IMR-90 (cell line): ENCODE measurements at regions not wholly inside any gene's neighbourhood (a gene's known extent, or its start where the extent isn't known, plus 50 kb on each side); places are given as distances from the start of the nearest gene placed in this dataset.

Experiments
- ATAC-seq: fragments of 200-7000 bp; cut with Tn5 transposase; 2 replicates; pipeline ENCODE4 v1.9.1; 2020; ENCODE audit warnings: low read depth, mild to moderate bottlenecking, moderate library complexity
- BruUV-seq: library from RNA; stranded (reverse); fragments of 400-500 nt; replicated peaks from 2 replicates; lab custom pipeline; 2021; lab: Mats Ljungman, UMichigan
- CTCF ChIA-PET: fragments of 300-600 bp; formaldehyde crosslinking; extraction: SDS; loops from one replicate; lab custom pipeline; 2021; ENCODE audit warnings: antibody characterized with exemption; lab: Yijun Ruan, JAX
- POLR2A ChIA-PET: fragments of 300-600 bp; sonication (Branson Sonifier 250); formaldehyde crosslinking; loops from one replicate; lab custom pipeline; 2022; ENCODE audit warnings: antibody characterized with exemption; ENCODE audit not compliant: unreplicated experiment; lab: Charles Lee
- DNase-seq: peaks from one replicate; pipeline ENCODE4 v3.0.0; 2013
- H2AFZ ChIP-seq: replicated peaks from 2 replicates; pipeline ENCODE3; 2013; ENCODE audit warnings: low read length, mild to moderate bottlenecking; ENCODE audit not compliant: poor library complexity
- H2AK5ac ChIP-seq: 2 replicates; pipeline ENCODE4 v1.6.1; 2013; ENCODE audit warnings: low read depth, low read length, inconsistent platforms
- H2AK9ac ChIP-seq: replicated peaks from 2 replicates; pipeline ENCODE3; 2013; ENCODE audit warnings: mild to moderate bottlenecking, low read depth, low read length, moderate library complexity; ENCODE audit not compliant: poor library complexity
- H2BK120ac ChIP-seq: 2 replicates; pipeline ENCODE4 v1.6.1; 2013; ENCODE audit warnings: low read depth, low read length, inconsistent platforms
- H2BK15ac ChIP-seq: 3 replicates; pipeline ENCODE4 v1.6.1; 2013; ENCODE audit warnings: low read depth, low read length, inconsistent platforms
- H2BK20ac ChIP-seq: 2 replicates; pipeline ENCODE4 v1.6.1; 2013; ENCODE audit warnings: low read depth, mild to moderate bottlenecking, inconsistent platforms, low read length, moderate library complexity
- H2BK5ac ChIP-seq: 2 replicates; pipeline ENCODE4 v1.6.1; 2013; ENCODE audit warnings: mild to moderate bottlenecking, low read depth, low read length, inconsistent platforms; ENCODE audit not compliant: poor library complexity, severe bottlenecking
- H3K14ac ChIP-seq: replicated peaks from 2 replicates; pipeline ENCODE4 v1.6.1; 2013; ENCODE audit warnings: low read depth, low read length, inconsistent platforms
- H3K18ac ChIP-seq: 2 replicates; pipeline ENCODE4 v1.6.1; 2013; ENCODE audit warnings: low read depth, low read length, control low read depth
- H3K23ac ChIP-seq: 2 replicates; pipeline ENCODE4 v1.6.1; 2013; ENCODE audit warnings: low read depth, low read length, inconsistent platforms
- H3K27ac ChIP-seq: 2 replicates; pipeline ENCODE4 v1.5.1; 2013; ENCODE audit warnings: mild to moderate bottlenecking, control low read depth, low read length; ENCODE audit not compliant: insufficient read depth
- H3K27me3 ChIP-seq: 2 replicates; pipeline ENCODE4 v1.6.1; 2013; ENCODE audit warnings: low read length; ENCODE audit not compliant: control insufficient read depth, insufficient read depth
- H3K36me3 ChIP-seq: 2 replicates; pipeline ENCODE4 v1.6.1; 2013; ENCODE audit warnings: low read length, mixed read lengths; ENCODE audit not compliant: control insufficient read depth, insufficient read depth
- H3K4ac ChIP-seq: 2 replicates; pipeline ENCODE4 v1.6.1; 2013; ENCODE audit warnings: low read depth, low read length, inconsistent platforms
- H3K4me1 ChIP-seq: 2 replicates; pipeline ENCODE4 v1.6.1; 2013; ENCODE audit warnings: low read length, mixed read lengths; ENCODE audit not compliant: control insufficient read depth, insufficient read depth
- H3K4me2 ChIP-seq: 2 replicates; pipeline ENCODE4 v1.6.1; 2013; ENCODE audit warnings: low read depth, mild to moderate bottlenecking, control low read depth, low read length, moderate library complexity
- H3K4me3 ChIP-seq: 2 replicates; pipeline ENCODE4 v1.5.1; 2013; ENCODE audit warnings: low read depth, mild to moderate bottlenecking, control low read depth, low read length, moderate library complexity; ENCODE audit not compliant: insufficient read depth
- H3K56ac ChIP-seq: 2 replicates; pipeline ENCODE4 v1.6.1; 2013; ENCODE audit warnings: low read length, inconsistent platforms; ENCODE audit not compliant: insufficient read depth; ENCODE audit errors: extremely low read depth
- H3K79me1 ChIP-seq, 2 experiments: 2 replicates each; pipeline ENCODE4 v1.6.1; 2013; ENCODE audit warnings: low read length in 2 of 2, inconsistent platforms in 1 of 2, low read depth in 1 of 2
- H3K9ac ChIP-seq: 2 replicates; pipeline ENCODE4 v1.6.1; 2013; ENCODE audit warnings: low read depth, low read length, control low read depth
- H3K9me1 ChIP-seq: 2 replicates; pipeline ENCODE4 v1.6.1; 2013; ENCODE audit warnings: low read length, inconsistent platforms; ENCODE audit not compliant: insufficient read depth
- H3K9me3 ChIP-seq: 2 replicates; pipeline ENCODE4 v1.6.1; 2013; ENCODE audit warnings: low read length; ENCODE audit not compliant: control insufficient read depth, insufficient read depth
- H4K20me1 ChIP-seq: 2 replicates; pipeline ENCODE4 v1.6.1; 2013; ENCODE audit warnings: low read length, inconsistent platforms; ENCODE audit not compliant: insufficient read depth
- H4K5ac ChIP-seq: 2 replicates; pipeline ENCODE4 v1.6.1; 2013; ENCODE audit warnings: mild to moderate bottlenecking, low read depth, low read length, control low read depth
- H4K8ac ChIP-seq, 2 experiments: 2 replicates each; pipeline ENCODE4 v1.6.1; 2013; ENCODE audit warnings: low read depth in 2 of 2, low read length in 2 of 2, control low read depth in 1 of 2, inconsistent platforms in 1 of 2
- H4K91ac ChIP-seq: 2 replicates; pipeline ENCODE4 v1.6.1; 2013; ENCODE audit warnings: low read depth, low read length, inconsistent platforms; ENCODE audit not compliant: insufficient read depth
- BHLHE40 ChIP-seq: fragments of 150-350 bp; IDR thresholded peaks from 2 replicates; pipeline ENCODE4 v1.6.1; 2016; ENCODE audit warnings: mild to moderate bottlenecking, low read depth, low read length
- CEBPB ChIP-seq: IDR thresholded peaks from 2 replicates; pipeline ENCODE4 v1.6.1; 2012; ENCODE audit warnings: low read depth, low read length, improper control_type of control experiment
- CHD1 ChIP-seq: IDR thresholded peaks from 2 replicates; pipeline ENCODE4 v1.6.1; 2012; ENCODE audit warnings: low read depth, low read length, improper control_type of control experiment
- FOS ChIP-seq: fragments of 150-350 bp; IDR thresholded peaks from 2 replicates; pipeline ENCODE4 v1.6.1; 2016; ENCODE audit warnings: low read depth, low read length
- MAFK ChIP-seq: IDR thresholded peaks from 2 replicates; pipeline ENCODE4 v1.6.1; 2012; ENCODE audit warnings: low read depth, low read length, improper control_type of control experiment
- MAZ ChIP-seq: IDR thresholded peaks from 2 replicates; pipeline ENCODE4 v1.6.1; 2012; ENCODE audit warnings: low read depth, mild to moderate bottlenecking, low read length, improper control_type of control experiment, moderate library complexity, borderline replicate concordance
- MXI1 ChIP-seq: IDR thresholded peaks from 2 replicates; pipeline ENCODE4 v1.6.1; 2012; ENCODE audit warnings: low read depth, mild to moderate bottlenecking, low read length, moderate library complexity, borderline replicate concordance
- NFE2L2 ChIP-seq: fragments of 150-350 bp; IDR thresholded peaks from 2 replicates; pipeline ENCODE4 v1.6.1; 2016; ENCODE audit warnings: low read depth, mild to moderate bottlenecking, low read length
- POLR2A ChIP-seq: IDR thresholded peaks from 2 replicates; pipeline ENCODE4 v1.6.1; 2012; ENCODE audit warnings: mild to moderate bottlenecking, low read depth, low read length
- RAD21 ChIP-seq: IDR thresholded peaks from 2 replicates; pipeline ENCODE4 v1.6.1; 2012; ENCODE audit warnings: low read length, improper control_type of control experiment
- RCOR1 ChIP-seq: IDR thresholded peaks from 2 replicates; pipeline ENCODE4 v1.6.1; 2012; ENCODE audit warnings: mild to moderate bottlenecking, low read length, improper control_type of control experiment; ENCODE audit not compliant: insufficient replicate concordance
- RFX5 ChIP-seq: IDR thresholded peaks from 2 replicates; pipeline ENCODE4 v1.8.0; 2012; ENCODE audit warnings: low read depth, mild to moderate bottlenecking, low read length, moderate library complexity
- SMC3 ChIP-seq: fragments of 150-350 bp; IDR thresholded peaks from 2 replicates; pipeline ENCODE4 v1.6.1; 2016; ENCODE audit warnings: low read depth, mild to moderate bottlenecking, antibody characterized with exemption, low read length, moderate library complexity
- USF2 ChIP-seq: fragments of 150-350 bp; IDR thresholded peaks from 2 replicates; pipeline ENCODE4 v1.6.1; 2017; ENCODE audit warnings: mild to moderate bottlenecking, antibody characterized with exemption, low read length, low read depth
- WGBS, 2 experiments: methylation state at CpG; one replicate each; pipeline versions ENCODE4 v1.1.5 to v1.1.7; 2013; ENCODE audit warnings: missing lambda C conversion rate in 2 of 2; ENCODE audit not compliant: insufficient read length in 1 of 2; ENCODE audit errors: extremely low coverage in 2 of 2; 5-methylcytosine and 5-hydroxymethylcytosine counted together
- dilution Hi-C: fragments of 300-500 bp; cut with HindIII; formaldehyde crosslinking; loops from one replicate; pipeline ENCODE4 v1.14.3; 2018; ENCODE audit warnings: low sequenced_read_pairs; ENCODE audit not compliant: unreplicated experiment
- in situ Hi-C: fragments of 300-500 bp; cut with MboI; formaldehyde crosslinking; loops from 3 replicates; pipeline ENCODE4 v1.14.3; 2019; ENCODE audit warnings: low sequenced_read_pairs, inconsistent platforms, mixed read lengths
- intact Hi-C: fragments of 100-400 bp; cut with micrococcal nuclease; formaldehyde crosslinking; loops from 2 replicates; pipeline ENCODE4 v1.10.0; 2022
- TF ChIP-seq, protein P1 (sequence below): conservative IDR thresholded peaks from 2 replicates; pipeline ENCODE4 v1.5.1; 2012; ENCODE audit warnings: mild to moderate bottlenecking, low read depth, low read length, improper control_type of control experiment
- TF ChIP-seq, protein P2 (sequence below): fragments of 150-350 bp; IDR thresholded peaks from 2 replicates; pipeline ENCODE4 v1.6.1; 2016; ENCODE audit warnings: low read depth, mild to moderate bottlenecking, low read length, moderate library complexity, borderline replicate concordance

- DNase-seq, result no peak
- no peak overlapping the region for H3K27ac ChIP-seq
- no peak overlapping the region for H2BK15ac ChIP-seq
- no peak overlapping the region for H4K5ac ChIP-seq
- no peaks in the 10 kb centered on the region for H3K79me1 ChIP-seq
- no TSS peak for BruUV-seq
- H2BK120ac ChIP-seq, result no peak overlapping the region
- H3K9ac ChIP-seq, result no peak overlapping the region
- peaks cover 2% of the 10 kb centered on the region; the same call in 1 of the 2 replicates for H3K9me3 ChIP-seq
- no peaks in the 10 kb centered on the region for H3K27me3 ChIP-seq
- dilution Hi-C loops (no loop called here), in situ Hi-C loops (no loop called here), intact Hi-C loops (no loop called here)
- H3K36me3 ChIP-seq, result no peaks in the 10 kb centered on the region
- no peaks in the 10 kb centered on the region for H4K20me1 ChIP-seq
- H3K23ac ChIP-seq, result no peak overlapping the region
- H3K4me2 ChIP-seq, result no peak overlapping the region
- H2AFZ ChIP-seq, result no peak overlapping the region
- no peak overlapping the region for H2AK5ac ChIP-seq
- H2BK20ac ChIP-seq, result no peak overlapping the region
- CTCF ChIA-PET, result no interaction called here
- POLR2A ChIA-PET, result no interaction called here
- no peaks in the 10 kb centered on the region for H3K4me1 ChIP-seq
- TF ChIP-seq, protein P1, sequence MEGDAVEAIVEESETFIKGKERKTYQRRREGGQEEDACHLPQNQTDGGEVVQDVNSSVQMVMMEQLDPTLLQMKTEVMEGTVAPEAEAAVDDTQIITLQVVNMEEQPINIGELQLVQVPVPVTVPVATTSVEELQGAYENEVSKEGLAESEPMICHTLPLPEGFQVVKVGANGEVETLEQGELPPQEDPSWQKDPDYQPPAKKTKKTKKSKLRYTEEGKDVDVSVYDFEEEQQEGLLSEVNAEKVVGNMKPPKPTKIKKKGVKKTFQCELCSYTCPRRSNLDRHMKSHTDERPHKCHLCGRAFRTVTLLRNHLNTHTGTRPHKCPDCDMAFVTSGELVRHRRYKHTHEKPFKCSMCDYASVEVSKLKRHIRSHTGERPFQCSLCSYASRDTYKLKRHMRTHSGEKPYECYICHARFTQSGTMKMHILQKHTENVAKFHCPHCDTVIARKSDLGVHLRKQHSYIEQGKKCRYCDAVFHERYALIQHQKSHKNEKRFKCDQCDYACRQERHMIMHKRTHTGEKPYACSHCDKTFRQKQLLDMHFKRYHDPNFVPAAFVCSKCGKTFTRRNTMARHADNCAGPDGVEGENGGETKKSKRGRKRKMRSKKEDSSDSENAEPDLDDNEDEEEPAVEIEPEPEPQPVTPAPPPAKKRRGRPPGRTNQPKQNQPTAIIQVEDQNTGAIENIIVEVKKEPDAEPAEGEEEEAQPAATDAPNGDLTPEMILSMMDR, result no peak
- TF ChIP-seq MAZ (no peak), BHLHE40 (no peak), RFX5 (no peak), POLR2A (no peak), MAFK (no peak), SMC3 (no peak), FOS (no peak), CEBPB (no peak), MXI1 (no peak), RCOR1 (no peak), RAD21 (no peak), NFE2L2 (no peak), CHD1 (no peak), USF2 (no peak)
- TF ChIP-seq, protein P2, sequence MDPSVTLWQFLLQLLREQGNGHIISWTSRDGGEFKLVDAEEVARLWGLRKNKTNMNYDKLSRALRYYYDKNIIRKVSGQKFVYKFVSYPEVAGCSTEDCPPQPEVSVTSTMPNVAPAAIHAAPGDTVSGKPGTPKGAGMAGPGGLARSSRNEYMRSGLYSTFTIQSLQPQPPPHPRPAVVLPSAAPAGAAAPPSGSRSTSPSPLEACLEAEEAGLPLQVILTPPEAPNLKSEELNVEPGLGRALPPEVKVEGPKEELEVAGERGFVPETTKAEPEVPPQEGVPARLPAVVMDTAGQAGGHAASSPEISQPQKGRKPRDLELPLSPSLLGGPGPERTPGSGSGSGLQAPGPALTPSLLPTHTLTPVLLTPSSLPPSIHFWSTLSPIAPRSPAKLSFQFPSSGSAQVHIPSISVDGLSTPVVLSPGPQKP, result no peak
- no peak overlapping the region for H3K4ac ChIP-seq
- no peaks in the 10 kb centered on the region for H3K9me1 ChIP-seq
- no peak overlapping the region for H4K8ac ChIP-seq
- WGBS, 2 experiments, result no CpG with 5 or more reads among the region's 1 CpG
- H3K56ac ChIP-seq, result no peak overlapping the region
- ATAC-seq, result no peak
- H3K4me3 ChIP-seq, result no peak overlapping the region
- H3K14ac ChIP-seq, result no peak overlapping the region
- no peak overlapping the region for H2BK5ac ChIP-seq
- no peak overlapping the region for H4K91ac ChIP-seq
- H3K18ac ChIP-seq, result no peak overlapping the region
- no peak overlapping the region for H2AK9ac ChIP-seq
Observed at GRCh38 chr6:5878792-5879191, 127.9 kb downstream of the NRN1 start.
